Frontal cortex (tissue), 3 donors: ENCODE measurements at regions not wholly inside any gene's neighbourhood (a gene's known extent, or its start where the extent isn't known, plus 50 kb on each side); places are given as distances from the start of the nearest gene placed in this dataset.

ENCODE experiments used
- DNase-seq, 2 donors: peaks; one replicate each; pipeline ENCODE4 v3.0.0; 2012; ENCODE audit warnings: low spot score in 2 of 2
- FAIRE-seq: peaks from 2 replicates; lab custom pipeline; 2012; peaks lifted over from hg19 to GRCh38; lab: Jason Lieb, UNC
- donor health status: control.
- donor health status: control.
- donor health status: control.

DNA sequence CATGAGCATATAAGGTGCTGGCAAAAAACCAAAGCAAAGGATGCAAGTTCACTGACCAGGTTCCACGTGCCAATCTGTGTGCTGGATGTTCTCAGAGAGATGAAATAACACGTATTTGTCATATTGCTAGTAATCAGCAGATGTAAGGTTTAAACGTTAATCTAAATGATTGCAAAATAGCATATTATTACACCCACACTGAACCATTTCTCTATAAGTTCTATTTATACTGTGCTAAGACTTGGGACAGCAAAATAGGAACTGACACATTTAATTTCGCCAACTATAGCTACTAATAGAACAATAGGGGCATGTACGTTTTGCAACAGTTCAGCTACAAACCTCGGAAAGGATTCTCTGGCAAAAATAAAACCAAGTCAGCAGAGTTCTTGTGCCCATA lies 350.3 kb upstream of the ZNF385D start:
- no peak for FAIRE-seq

DNA sequence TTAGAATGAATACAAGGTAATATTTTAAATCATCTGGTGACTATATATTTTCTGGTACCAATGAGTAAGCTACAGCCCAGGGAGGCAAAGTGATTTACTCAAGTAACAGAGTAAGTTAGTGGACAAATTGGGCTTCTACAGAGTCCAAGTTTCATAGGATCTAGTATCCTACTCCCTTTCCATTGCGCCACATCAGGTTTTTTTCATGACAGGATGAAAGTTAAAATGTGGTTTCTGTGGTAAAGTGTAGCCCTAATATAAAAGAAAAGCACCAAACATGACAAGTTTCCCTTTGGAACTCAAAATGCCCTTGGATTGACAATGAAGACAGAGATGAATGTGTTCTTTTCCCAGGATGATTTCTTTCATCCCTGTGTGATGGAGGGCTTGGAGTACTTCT lies 350.8 kb upstream of the ZNF385D start:
- FAIRE-seq = no peak
- no peak for DNase-seq

More for the DNA sequence above, 350.3 kb upstream of the ZNF385D start:
- no peak for DNase-seq

DNA sequence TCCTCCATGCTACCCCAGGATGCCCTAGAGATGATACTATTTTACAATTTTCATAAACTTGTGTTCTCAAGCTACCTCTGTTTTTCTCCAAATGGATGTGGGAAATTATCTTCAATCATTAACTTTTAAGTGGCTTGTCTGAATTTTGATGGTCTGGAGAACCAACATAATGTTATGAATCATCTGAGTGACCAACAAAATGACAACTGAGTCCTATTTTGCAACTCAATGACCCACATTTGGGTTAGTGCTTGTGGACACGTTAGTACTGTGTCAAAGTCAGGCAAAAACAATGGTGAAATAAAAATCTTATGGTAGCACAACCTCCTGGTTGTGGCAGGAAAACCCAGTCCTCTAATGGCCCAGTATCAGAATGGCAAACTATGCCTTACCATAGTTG lies 352.4 kb upstream of the ZNF385D start:
- FAIRE-seq = no peak

DNA sequence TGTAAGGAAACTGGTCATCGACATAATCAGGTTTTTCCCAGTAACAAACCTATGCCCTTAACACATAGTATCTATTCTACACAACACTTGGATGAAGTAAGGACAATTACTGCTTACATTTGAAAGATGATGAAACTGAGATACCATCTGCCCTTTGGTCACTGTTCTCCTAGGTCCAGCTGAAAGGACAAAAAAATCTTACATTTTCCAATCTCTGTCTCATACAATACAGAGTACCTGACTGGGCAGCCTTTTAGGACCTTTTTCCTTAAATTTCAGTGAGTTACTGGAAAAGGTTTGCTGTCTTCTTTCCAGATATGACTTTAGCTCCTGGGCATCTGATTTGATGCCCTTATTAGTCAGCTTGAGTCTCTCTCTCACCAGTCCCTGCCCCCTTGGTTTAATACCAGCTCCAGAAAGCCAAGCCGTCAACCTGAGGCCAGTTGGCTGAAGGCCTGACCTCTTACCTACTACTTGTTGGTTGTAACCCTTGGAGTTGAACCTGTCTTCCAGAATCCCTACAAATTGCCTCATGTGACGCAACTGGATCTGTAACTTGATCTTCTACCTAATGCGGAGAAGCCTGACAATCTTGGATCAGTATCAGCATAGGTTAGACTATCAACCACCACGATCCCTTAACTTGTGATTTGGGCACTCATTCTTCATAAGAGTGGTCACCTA lies 355.3 kb upstream of the ZNF385D start:
- FAIRE-seq (no peak), DNase-seq (no peak)

More for the DNA sequence above, 352.4 kb upstream of the ZNF385D start:
- DNase-seq = no peak

DNA sequence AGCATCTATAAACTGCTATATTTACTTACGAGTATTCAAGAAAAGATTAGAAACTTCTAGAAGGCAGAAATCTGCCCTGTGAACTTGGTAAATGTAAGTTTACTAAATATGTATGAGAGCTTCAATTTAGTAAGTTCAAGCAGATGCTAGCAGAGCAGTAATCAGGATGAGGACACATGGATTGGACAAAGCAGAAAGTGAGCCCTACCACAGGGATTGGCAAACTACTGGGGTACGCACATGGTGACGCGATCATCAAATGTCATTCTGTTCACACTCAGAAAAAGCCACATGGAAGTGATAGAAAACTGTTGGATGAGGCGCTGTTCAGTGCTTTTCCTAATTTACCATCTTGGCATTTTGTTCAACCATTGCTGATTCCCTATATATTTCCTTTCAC lies 360.2 kb upstream of the ZNF385D start:
- FAIRE-seq = no peak
- DNase-seq = no peak

DNA sequence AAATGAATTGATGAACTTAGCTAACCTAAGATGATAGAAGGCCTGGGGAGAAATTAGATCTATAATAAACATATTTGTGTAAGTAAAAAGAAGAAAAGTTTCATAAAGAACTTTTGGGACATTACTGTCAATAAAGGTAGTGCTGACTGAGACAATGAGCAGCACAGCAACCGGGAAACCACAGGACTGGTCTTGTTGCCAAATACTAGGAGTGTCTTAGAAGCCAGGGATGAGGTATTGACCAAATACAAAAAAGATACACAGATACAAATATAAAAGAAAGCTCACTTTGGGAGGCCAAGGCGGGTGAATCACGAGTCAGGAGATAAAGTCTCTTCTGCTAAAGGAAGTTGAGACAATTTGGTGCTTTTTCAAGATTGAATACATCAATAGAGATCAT lies 362.4 kb upstream of the ZNF385D start:
- FAIRE-seq (no peak), DNase-seq (no peak)

DNA sequence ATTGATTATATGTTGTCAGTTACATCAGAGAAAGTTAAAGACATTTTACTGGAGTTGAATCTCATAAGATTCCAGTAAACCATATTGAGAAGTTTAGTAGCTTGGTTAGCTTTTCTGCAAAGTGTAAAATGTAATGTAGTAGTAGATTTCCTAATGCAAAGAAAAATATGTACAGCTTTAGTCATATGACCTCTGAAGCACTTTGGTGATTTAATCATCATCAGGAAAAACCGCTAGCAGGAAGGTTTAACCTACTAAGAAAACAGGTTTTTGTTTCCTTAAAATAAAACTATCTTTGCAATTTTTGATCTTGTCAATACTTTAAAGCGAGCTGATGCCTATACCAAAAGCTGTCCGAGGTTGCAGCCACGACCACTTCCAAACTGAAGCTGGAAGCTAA lies 364.6 kb upstream of the ZNF385D start:
- DNase-seq (no peak), FAIRE-seq (no peak)

DNA sequence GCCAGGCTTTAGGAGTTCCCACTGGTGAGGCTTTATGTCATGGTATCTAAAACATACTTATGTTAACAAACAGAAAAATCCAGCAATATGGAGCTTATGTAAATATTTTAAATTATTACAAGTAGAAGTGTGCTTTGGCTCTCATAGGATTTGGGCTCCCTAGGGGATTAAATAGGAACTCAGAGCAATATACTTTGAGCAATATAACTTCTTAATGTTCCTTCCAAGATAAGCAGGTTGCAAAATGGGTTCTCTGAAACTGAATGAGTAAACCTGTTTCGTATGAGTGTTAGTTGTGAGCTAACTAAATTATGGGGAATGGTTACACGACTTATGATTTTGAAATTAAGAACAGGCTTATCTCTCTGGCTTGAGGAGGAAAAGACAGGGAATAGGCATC lies 366.1 kb upstream of the ZNF385D start:
- FAIRE-seq (no peak), DNase-seq (no peak)

DNA sequence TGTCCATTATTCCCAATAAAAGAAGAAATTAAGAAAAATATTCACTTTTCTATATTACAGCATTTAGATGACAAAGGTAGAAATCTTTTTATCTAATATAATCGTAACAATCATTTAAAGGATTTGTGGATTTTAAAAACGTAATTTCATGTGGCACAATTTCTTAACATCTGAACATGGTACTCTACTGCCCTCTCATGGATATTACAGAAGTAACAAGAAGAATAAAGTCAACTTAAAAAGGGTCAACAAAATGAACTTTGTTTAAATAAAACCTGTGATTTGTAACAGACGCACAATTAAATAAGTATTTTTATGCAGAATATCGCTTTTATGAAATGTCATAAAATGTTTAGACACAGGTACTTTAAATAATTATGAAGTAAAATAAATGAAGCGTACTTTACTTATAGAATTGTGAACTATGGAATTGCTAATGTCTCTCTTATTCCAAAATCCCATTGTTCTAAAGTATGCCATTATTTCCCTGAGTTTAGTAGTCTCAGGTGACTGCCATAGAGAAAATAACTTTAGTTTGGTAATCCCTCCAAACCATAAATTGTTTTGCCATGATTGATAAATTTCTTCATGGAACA lies 366.8 kb upstream of the ZNF385D start:
- FAIRE-seq = peak; percentile 98

DNA sequence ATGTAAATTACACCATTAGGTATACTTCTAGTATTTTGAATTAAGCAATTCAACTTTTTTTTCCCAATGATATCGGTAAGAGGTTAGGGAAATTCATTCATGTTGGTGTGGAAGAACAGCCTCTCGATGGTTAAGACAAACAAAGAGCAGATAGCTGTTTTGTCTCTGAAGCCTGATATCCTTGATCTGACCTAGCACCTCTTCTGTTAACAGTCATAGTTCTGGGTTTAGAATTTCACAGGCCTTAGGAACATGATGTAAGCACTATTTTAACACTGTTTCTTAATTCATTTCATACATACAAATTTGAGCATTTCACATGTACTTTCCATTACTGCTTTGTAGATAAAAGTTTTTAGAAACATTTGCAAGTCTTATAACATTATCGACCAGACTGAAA lies 367.5 kb upstream of the ZNF385D start:
- FAIRE-seq (no peak), DNase-seq (no peak)

More for the DNA sequence above, 366.8 kb upstream of the ZNF385D start:
- DNase-seq = peak in 1 of 2 donors; percentile 2

DNA sequence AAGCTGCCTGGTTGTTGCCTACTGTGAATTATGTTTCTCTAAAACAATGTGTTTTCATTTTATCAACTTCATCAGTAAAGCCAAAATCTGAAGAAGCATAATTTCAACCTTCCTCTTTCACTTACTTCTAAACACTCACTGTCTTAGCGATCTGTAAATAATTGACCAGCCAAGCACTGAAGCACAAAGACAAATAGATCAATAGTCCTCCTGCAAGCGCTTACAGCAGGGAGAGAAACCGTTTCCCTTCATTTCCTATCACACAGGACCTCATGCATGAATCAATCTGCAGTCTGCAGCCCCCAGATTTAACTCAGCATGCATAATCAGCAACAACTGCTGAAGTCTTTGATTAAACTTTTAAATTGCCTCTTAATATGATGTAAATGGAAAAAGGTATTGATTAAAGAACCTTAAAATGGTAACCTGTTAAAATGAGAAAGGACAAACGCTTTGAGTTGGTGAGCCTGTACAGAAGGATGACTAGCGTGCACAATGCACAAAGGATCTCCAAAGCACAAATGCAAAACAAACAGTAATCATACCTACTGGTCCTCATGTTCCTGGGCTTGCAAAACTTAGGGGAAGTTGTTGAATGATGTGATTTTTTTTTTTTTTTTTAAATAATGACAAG lies 370.2 kb upstream of the ZNF385D start:
- no peak for FAIRE-seq
- DNase-seq = no peak

DNA sequence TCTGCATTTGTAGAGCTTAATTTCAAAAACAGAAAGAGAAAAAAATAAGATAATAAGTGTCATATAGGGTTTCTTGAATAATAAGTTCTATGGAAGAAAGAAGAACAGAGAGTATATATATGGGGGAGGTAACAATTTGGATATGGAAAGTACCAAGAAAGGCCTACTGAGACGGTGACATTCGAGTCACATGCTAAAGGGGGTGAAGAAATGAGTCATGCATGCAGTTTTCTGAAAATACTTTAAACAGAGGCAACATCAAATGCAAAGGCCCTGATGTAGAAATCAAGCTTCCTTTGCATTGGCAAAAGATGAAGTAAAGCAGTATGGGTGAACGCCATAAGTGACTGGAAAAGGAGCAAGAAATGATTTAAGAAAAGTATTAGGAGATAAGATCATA lies 371.6 kb upstream of the ZNF385D start:
- FAIRE-seq (no peak), DNase-seq (no peak)

DNA sequence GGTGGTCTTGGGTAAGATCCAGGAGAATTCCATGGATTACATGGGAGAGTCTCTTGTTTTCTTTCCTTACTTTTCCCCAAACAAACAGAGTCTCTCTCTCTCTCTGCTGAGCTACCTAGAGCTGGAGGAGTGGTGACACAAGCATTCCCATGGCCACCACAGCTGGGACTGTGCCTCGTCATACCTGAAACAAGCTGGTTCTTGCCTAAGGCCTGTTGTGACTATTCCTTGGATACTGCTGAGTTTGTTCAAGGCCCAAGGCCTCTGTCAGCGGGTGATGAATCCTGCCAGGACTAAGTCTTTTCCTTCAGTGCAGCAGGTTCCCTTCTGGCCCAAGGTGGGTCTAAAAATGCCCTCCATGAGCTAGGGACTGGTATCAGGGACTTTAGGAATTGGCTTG lies 378.1 kb upstream of the ZNF385D start:
- FAIRE-seq = no peak
- DNase-seq = no peak

DNA sequence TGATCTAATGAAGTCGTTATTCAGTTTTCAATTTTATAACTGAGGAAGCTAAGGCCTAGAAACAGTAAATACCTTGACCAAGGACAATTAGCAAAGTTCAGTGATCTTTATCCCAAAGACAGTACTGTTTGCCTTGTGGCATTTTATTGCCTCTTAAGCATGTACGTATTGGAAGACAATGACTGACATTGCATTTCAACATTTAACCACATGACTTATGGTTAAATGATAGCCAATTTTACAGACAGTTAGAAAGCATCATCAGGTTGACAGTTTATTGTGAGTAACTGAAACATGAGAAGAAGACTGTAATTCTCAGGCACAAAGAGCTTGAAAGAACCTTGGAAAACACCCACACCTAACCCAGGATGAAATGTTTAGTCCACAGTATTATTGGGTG lies 390.8 kb upstream of the ZNF385D start:
- DNase-seq (no peak), FAIRE-seq (no peak)

DNA sequence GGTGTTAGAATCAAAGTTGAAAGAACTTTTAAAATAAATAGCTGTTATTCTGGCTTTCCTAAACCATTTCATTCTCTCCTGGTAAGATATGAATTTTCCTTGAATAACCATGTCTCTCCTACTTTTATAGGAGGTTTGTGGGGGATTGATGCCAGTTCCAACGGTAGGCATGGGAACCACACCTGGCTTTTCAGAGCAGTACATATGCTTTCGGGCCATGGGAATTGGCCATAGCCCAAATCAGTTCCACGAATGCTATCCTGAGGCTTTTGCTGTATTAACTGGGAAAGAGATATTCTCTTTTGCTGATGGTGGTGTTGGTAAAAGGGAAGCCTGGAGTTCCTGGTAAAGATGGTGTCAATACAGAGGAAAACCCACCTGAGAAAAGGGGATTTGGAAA lies 396.2 kb upstream of the ZNF385D start:
- no peak for FAIRE-seq
- DNase-seq = no peak

DNA sequence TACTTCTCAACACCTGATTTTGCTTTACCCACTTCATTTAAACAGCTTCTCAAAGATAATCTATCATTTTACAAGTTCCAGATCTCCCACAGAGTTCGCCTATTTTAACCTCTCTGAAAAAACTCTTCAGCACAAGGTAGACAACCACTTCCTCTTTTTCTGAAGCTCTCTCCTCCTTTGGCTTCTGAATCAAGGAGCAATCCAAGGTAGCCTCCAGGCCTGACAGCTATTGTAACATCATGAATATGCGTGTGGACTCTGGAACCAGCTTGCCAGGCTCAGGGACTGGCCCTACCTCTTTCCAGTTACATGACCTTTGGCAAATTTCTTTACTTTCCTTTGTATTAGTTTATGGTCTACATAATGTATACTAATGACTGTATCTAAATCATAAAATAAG lies 405.9 kb upstream of the ZNF385D start:
- FAIRE-seq (no peak), DNase-seq (no peak)

DNA sequence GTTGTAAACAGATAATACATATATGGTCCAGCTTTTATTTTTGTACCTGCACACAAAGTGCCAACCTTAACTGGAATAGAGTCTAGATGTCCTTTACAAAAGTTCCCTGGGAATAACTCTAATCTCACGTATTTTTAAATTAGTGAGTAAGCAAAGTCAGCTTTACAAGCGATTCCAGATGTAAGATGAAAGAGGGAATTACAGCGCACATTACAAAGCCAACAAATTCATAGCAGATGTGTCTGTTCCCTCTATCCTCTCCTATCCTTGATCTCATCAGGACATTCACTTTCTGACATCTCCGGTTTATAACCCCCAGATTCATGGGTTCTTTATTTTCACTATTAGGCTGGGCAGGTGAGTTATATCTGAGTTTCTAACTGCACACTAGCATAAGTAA lies 406.8 kb upstream of the ZNF385D start:
- no peak for DNase-seq
- FAIRE-seq = no peak

DNA sequence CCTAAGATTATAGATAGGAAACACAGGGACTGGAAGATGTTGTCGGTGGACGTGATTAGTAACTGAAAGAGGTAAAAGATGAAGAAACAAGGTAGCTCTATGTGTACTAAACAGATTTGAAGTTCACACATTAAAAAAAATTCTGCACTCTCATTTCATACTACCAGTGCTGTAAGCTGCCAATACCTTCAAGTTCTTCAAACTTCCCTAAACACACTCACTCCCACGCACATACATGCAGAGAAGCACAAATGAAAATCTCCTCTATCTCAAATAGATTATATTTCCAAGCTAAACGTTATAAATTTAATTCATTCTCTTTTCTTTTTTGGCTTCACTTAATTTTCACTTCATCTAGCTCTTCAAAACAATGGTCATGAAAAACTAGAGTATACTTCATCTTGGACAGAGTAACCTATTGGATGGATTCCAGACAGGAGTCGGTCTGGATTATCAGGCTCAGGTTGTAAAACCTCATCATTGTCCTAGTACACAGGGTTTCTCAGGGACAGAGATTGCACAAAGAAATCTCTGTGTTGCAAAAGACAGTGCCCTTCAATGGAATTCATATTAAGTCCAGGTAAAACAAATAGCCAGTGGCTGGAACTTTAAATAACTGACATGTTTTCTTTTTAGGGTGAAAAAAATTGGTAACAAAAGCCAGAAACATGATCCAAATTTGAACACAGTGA lies 408.1 kb upstream of the ZNF385D start:
- FAIRE-seq (no peak), DNase-seq (no peak)

DNA sequence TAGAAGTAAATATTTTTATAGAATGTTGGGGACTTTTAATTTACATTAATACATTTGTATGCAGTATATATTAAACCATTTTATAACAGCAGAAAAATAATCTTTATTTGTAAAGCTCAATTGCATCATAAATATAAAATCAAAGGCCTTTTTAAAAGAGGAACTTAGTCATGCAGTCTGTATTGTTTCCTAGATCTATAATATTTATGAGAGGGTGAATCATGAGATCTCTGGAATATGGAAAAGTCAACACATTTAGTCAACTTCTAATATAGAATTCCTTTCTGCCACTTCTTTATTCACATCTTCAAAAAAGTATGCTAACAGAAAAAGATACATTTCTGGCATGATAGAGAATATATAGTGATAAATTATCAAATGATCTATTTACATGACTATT lies 410.3 kb upstream of the ZNF385D start:
- no peak for FAIRE-seq
- no peak for DNase-seq

DNA sequence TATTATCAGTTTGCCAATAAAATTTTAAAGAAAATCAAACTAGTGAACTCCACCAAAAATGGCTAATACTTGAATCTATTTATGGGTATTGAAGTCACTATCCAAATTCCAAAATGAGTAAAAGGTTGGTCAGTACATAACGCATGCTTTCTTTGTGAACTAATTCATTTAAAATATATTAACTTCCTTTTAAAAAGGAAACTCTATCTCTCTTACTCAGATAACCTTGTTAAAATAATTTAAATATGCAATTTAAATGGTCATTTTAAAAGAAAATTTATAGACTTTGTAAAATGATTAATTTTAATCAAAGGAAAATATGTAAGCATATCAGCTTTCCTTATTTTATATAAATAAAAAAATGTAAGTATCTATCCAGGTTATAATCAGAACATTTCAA lies 419.4 kb upstream of the ZNF385D start:
- FAIRE-seq (peak; percentile 81), DNase-seq (no peak)

DNA sequence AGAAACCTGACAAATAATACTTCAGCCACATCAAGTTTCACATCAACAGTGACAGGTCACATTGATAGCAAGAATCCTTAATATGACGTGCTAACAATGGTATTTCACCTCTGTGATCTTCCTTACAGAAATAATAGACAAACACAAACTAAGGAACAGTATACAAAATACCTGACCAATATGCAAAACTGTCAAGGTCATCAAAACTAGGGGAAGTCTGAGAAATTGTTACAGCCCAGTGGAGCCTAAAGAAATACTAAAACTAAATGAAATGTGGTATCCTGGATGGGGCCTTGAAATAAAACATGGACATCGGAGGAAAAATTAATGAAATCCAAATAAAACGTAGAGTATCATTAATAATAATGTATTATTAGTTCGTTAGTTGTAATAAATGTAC lies 422.0 kb upstream of the ZNF385D start:
- no peak for FAIRE-seq
- DNase-seq = no peak
